GM18502 (cell line): ENCODE measurements at regions not wholly inside any gene's neighbourhood (a gene's known extent, or its start where the extent isn't known, plus 50 kb on each side); places are given as distances from the start of the nearest gene placed in this dataset.
A peak's percentile ranks its signal among the peaks of the same experiment; 100 is the strongest.
"Not testable (repeated sequence)": the region's sequence is repeated elsewhere in the genome, so short reads cannot be mapped to it uniquely, and the experiment has no call there.

Experiments used
- ATAC-seq: cut with Tn5 transposase; IDR thresholded peaks from one replicate; pipeline ENCODE4 v1.9.1; 2021; ENCODE audit warnings: mild to moderate bottlenecking; ENCODE audit not compliant: unreplicated experiment, poor library complexity

DNA sequence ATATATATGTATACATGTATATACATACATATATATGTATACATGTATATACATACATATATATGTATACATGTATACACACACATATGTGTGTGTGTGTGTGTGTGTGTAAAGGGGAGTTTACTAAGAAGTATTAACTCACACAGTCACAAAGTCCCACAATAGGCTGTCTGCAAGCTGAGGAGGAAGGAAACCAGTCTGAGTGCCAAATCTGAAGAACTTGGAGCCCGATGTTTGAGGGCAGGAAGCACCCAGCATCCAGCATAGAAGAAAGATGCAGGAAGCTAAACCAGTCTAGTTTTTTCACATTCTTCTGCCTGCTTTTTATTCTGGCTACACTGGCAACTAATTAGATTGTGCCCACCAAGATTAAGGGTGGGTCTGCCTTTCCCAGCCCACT, 591.5 kb downstream of the PRR16 start:
- ATAC-seq = no peak

GRCh38 chr5:121064241-121064640, 600.1 kb downstream of the PRR16 start:
- not testable (repeated sequence) for ATAC-seq

DNA sequence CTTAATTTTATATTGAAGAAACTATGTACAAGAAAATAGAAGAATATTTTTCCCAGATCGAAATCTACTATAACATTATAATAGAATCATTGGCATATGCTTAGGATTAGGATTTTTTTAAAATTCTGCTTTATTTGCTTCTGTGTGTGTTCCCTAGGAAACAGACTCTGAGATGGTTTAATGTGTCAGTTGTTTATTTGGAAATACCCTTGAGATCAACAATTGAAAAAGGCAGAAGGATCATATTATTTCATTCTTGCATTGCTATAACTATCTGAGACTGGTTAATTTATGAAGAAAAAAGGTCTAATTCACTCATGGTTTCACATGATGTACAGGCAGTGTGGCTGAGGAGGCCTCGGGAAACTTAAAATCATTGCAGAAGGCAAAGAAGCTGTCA, 622.6 kb downstream of the PRR16 start:
- ATAC-seq = no peak

- ATAC-seq = no peak
Observed at GRCh38 chr5:121087560-121087959, 623.5 kb downstream of the PRR16 start.

- no peak for ATAC-seq
Observed at GRCh38 chr5:121088341-121088740, 624.2 kb downstream of the PRR16 start.

DNA sequence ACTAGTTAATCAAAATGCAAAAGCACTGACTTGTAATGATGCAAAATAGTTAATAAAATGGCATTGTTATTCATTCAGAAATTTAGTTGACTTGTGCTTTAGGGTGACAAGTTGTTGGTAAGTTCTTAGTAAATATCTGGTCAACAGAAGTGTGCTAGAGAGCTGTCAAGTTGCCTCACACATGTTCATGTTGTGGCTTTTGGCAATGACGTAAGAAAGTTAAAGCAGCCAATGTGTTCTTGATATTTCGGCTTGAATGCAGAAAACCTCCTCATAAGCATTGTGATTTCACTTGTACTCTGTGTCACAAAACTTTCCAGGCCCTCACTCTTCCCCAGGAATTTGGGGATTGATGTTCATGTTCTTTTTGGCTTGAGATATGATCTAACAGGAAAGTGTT, 626.7 kb downstream of the PRR16 start:
- ATAC-seq = no peak

GRCh38 chr5:121100931-121101330, 636.8 kb downstream of the PRR16 start:
- no peak for ATAC-seq

DNA sequence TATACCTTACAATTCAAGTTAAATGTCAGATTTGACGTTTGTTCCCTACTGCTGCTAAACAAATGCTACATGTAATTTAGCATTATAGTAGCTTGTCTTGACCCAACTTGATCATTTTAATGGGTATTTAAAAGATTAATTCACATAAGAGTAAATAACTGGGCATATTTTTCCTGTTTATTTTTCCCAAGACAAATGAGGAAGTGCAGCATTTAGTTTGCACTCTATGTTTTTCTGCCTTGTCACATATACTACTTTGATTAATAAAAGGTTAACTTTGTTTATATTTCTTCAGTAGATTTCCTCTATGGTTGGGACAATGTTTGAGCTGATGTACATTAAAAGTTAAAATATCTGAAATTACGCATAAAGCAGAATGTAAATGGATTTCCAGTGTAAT, 641.8 kb downstream of the PRR16 start:
- ATAC-seq = no peak

DNA sequence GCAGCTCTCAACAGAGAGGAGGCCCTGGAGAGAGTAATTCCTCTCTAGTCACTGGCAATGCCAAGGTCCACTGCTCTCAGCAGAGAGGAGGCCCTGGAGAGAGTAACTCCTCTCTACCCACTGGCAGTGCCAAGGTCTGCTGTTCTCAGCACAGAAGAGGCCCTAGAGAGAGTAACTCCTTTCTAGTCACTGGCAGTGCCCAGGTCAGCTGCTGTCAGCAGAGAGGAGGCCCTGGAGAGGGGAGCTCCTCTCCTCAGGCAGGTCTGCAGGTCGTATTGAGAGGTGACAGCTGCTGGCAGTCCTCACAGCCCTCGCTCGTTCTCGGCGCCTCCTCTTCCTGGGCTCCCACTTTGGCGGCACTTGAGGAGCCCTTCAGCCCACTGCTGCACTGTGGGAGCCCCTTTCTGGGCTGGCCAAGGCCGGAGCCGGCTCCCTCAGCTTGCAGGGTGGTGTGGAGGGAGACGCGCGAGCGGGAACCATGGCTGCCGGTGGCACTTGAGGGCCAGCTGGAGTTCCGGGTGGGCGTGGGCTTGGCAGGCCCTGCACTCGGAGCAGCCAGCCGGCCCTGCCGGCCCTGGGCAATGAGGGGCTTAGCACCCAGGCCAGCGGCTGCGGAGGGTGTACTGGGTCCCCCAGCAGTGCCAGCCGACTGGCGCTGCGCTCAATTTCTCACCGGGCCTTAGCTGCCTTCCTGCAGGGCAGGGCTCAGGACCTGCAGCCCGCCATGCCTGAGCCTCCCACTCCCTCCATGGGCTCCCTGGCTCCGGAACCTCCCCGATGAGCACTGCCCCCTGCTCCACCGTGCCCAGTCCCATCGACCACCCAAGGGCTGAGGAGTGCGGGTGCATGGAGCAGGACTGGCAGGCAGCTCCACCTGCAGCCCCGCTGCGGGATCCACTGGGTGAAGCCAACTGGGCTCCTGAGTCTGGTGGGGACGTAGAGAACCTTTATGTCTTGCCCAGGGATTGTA, 642.9 kb downstream of the PRR16 start:
- not testable (repeated sequence) for ATAC-seq

- no peak for ATAC-seq
Observed at GRCh38 chr5:121108725-121109124, 644.6 kb downstream of the PRR16 start.

- ATAC-seq = no peak
Observed at GRCh38 chr5:121109817-121110216, 645.7 kb downstream of the PRR16 start.

DNA sequence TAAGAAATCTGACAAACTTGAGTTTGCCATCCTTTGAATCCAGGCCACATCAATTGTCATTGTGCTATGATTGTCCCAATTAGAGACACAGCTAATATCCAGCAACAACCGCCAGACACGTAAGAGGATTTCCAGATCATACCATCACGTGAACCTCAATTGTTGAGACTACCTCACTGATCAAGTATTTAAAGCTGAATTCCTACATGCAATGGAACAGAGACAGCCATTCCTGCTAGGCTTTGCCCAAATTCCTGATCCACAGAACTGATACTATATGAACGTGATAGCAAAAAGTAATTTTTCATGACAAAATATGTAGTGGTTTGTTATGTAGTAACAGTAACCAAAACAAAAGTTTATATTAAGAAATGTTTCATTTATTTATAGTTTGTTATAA, 657.7 kb downstream of the PRR16 start:
- ATAC-seq = no peak

- no peak for ATAC-seq
Observed at GRCh38 chr5:121138495-121138907, 674.4 kb downstream of the PRR16 start.

DNA sequence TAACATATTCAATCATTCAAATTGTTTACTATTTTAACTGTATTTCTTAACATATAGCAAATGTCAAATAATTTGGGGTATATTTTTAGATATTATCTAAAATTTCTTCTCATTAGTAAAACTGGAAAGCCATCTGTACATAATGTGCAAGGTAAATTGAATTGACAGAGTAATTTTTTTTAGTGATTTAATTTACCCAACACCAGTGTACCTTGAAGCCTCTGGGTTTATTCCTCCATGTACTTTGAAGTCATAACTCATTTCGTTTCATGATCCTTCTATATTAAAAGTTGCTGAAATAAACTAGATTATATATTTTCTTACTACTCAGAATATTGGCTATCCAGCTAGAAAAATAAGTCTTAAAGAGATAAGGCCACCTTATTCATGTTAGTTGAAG, 674.9 kb downstream of the PRR16 start:
- ATAC-seq = no peak

GRCh38 chr5:121144764-121145163, 680.7 kb downstream of the PRR16 start:
- no peak for ATAC-seq

DNA sequence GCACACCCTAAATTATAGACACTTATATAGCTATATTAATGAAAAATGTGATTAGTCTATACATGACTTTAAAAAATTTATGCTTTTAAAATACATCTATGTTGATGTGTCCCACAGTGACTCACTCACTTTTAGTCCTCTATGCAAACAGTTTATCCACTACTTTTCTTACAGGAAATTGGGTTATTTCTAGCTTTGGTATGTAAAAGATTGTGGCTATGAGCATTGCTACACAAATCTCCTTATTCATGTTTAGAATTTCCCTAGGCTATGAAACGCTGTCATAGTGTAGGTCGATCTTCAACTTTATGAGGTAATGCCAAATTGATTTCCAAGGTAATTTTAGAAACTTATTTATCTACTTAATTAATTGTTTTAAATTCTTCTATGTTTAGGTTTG, 687.4 kb downstream of the PRR16 start:
- ATAC-seq = no peak

- peak; percentile 61 for ATAC-seq
Observed at GRCh38 chr5:121152411-121152810, 688.3 kb downstream of the PRR16 start.

DNA sequence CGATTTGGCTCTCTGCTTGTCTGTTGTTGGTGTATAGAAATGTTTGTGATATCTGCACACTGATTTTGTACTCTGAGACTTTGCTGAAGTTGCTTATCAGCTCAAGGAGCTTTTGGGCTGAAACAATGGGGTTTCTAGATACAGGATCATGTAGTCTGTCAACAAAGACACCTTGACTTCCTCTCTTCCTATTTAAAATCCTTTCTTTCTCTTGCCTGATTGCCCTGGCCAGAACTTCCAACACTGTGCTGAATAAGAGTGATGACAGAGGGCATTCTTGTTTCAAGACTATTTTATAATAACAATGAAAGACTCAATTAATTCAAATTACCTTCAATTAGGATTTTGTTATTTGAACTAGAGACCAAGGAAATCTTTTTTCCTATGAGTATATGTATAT, 692.5 kb downstream of the PRR16 start:
- ATAC-seq = no peak

GRCh38 chr5:121158451-121158850, 693.2 kb upstream of the FTMT start:
- no peak for ATAC-seq

- ATAC-seq = no peak
Observed at GRCh38 chr5:121160591-121160990, 691.1 kb upstream of the FTMT start.

DNA sequence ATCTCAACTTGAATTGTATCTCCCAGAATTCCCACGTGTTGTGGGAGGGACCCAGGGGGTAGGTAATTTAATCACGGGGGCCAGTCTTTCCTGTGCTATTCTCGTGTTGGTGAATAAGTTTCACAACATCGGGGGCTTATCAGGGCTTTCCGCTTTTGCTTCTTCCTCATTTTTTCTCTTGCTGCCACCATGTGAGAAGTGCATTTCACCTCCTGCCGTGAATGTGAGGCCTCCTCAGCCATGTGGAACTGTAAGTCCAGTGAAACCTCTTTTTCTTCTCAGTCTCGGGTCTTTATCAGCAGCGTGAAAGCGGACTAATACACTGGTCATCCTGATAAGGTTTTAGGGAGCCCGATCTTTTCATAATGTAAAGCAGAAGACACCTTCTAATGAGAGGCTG, 687.0 kb upstream of the FTMT start:
- ATAC-seq = no peak

- ATAC-seq = no peak
Observed at GRCh38 chr5:121171361-121171760, 680.3 kb upstream of the FTMT start.
